ENCODE measurements at regions not wholly inside any gene's neighbourhood (a gene's known extent, or its start where the extent isn't known, plus 50 kb on each side); places are given as distances from the start of the nearest gene placed in this dataset.

GRCh38 chr1:9453375-9453774 is 85.9 kb upstream of the SLC25A33 start:
- H2AFZ ChIP-seq (ENCODE audit: control insufficient read depth, low read length): no peak overlapping the region
- no peaks in the 10 kb centered on the region for H3K9me1 ChIP-seq (ENCODE audit: control insufficient read depth, extremely low read depth, insufficient read depth, low read length)
- H3K4me1 ChIP-seq (ENCODE audit: control insufficient read depth, extremely low read depth, insufficient read depth, low read length): peaks cover 17% of the 10 kb centered on the region
- no peaks in the 10 kb centered on the region for H4K20me1 ChIP-seq (ENCODE audit: control insufficient read depth, extremely low read depth, insufficient read depth, low read length)
- dilution Hi-C loops (cut with MboI; ENCODE audit: extremely low pct_ligation_motif_present, low sequenced_read_pairs): no loop called here
- H3K4me2 ChIP-seq (ENCODE audit: control insufficient read depth, extremely low read depth, insufficient read depth, low read depth, low read length): no peak overlapping the region
- no peaks in the 10 kb centered on the region for H3K9me3 ChIP-seq (ENCODE audit: control insufficient read depth, low read depth, low read length)
- FAIRE-seq (no peak), DNase-seq (ENCODE audit: low read depth, low spot score) (no peak)
- H3K27me3 ChIP-seq (ENCODE audit: control insufficient read depth, extremely low read depth, insufficient read depth, low read length): no peaks in the 10 kb centered on the region
- H3K36me3 ChIP-seq (ENCODE audit: control insufficient read depth in 2 of 2, extremely low read depth in 1 of 2, insufficient read depth in 2 of 2, low read length in 2 of 2): no peaks in the 10 kb centered on the region
- no peak overlapping the region for H3K4me3 ChIP-seq (ENCODE audit: control insufficient read depth in 2 of 3, extremely low read depth in 1 of 3, insufficient read depth in 2 of 3, low read depth in 1 of 3, low read length in 3 of 3)
- H3K9ac ChIP-seq (ENCODE audit: control insufficient read depth, extremely low read depth, insufficient read depth, low read length): no peak overlapping the region
- H3K27ac ChIP-seq (ENCODE audit: control insufficient read depth, insufficient read depth, low read length): no peak overlapping the region
- TF ChIP-seq, protein P1, sequence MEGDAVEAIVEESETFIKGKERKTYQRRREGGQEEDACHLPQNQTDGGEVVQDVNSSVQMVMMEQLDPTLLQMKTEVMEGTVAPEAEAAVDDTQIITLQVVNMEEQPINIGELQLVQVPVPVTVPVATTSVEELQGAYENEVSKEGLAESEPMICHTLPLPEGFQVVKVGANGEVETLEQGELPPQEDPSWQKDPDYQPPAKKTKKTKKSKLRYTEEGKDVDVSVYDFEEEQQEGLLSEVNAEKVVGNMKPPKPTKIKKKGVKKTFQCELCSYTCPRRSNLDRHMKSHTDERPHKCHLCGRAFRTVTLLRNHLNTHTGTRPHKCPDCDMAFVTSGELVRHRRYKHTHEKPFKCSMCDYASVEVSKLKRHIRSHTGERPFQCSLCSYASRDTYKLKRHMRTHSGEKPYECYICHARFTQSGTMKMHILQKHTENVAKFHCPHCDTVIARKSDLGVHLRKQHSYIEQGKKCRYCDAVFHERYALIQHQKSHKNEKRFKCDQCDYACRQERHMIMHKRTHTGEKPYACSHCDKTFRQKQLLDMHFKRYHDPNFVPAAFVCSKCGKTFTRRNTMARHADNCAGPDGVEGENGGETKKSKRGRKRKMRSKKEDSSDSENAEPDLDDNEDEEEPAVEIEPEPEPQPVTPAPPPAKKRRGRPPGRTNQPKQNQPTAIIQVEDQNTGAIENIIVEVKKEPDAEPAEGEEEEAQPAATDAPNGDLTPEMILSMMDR (optimal IDR thresholded peaks at IDR 0.05 in 1 of 3, IDR thresholded peaks at IDR 0.05 in 1 of 3, conservative IDR thresholded peaks at IDR 0.05 in 1 of 3; ENCODE audit: extremely low read depth in 1 of 3, insufficient read depth in 2 of 3, low read length in 3 of 3): no peak
- TF ChIP-seq EZH2 (IDR thresholded peaks at IDR 0.05; ENCODE audit: low read length): no peak
- no peaks in the 10 kb centered on the region for H3K79me2 ChIP-seq (ENCODE audit: control insufficient read depth, insufficient read depth, low read length)

GRCh38 chr1:9453779-9454418 is 85.4 kb upstream of the SLC25A33 start:
- no peak overlapping the region for H3K4me2 ChIP-seq (ENCODE audit: control insufficient read depth, extremely low read depth, insufficient read depth, low read depth, low read length)
- H3K79me2 ChIP-seq (ENCODE audit: control insufficient read depth, insufficient read depth, low read length): no peaks in the 10 kb centered on the region
- dilution Hi-C loops (cut with MboI; ENCODE audit: extremely low pct_ligation_motif_present, low sequenced_read_pairs): no loop called here
- H3K9me1 ChIP-seq (ENCODE audit: control insufficient read depth, extremely low read depth, insufficient read depth, low read length): no peaks in the 10 kb centered on the region
- peaks cover 17% of the 10 kb centered on the region for H3K4me1 ChIP-seq (ENCODE audit: control insufficient read depth, extremely low read depth, insufficient read depth, low read length)
- no peak for TF ChIP-seq EZH2 (IDR thresholded peaks at IDR 0.05; ENCODE audit: low read length)
- TF ChIP-seq, protein P1 (optimal IDR thresholded peaks at IDR 0.05 in 1 of 3, IDR thresholded peaks at IDR 0.05 in 1 of 3, conservative IDR thresholded peaks at IDR 0.05 in 1 of 3; ENCODE audit: extremely low read depth in 1 of 3, insufficient read depth in 2 of 3, low read length in 3 of 3): no peak
- H3K36me3 ChIP-seq (ENCODE audit: control insufficient read depth in 2 of 2, extremely low read depth in 1 of 2, insufficient read depth in 2 of 2, low read length in 2 of 2): no peaks in the 10 kb centered on the region
- no peak overlapping the region for H3K4me3 ChIP-seq (ENCODE audit: control insufficient read depth in 2 of 3, extremely low read depth in 1 of 3, insufficient read depth in 2 of 3, low read depth in 1 of 3, low read length in 3 of 3)
- H3K27me3 ChIP-seq (ENCODE audit: control insufficient read depth, extremely low read depth, insufficient read depth, low read length): no peaks in the 10 kb centered on the region
- no peak for FAIRE-seq
- no peaks in the 10 kb centered on the region for H4K20me1 ChIP-seq (ENCODE audit: control insufficient read depth, extremely low read depth, insufficient read depth, low read length)
- no peak for DNase-seq (ENCODE audit: low read depth, low spot score)
- no peak overlapping the region for H3K27ac ChIP-seq (ENCODE audit: control insufficient read depth, insufficient read depth, low read length)
- no peak overlapping the region for H3K9ac ChIP-seq (ENCODE audit: control insufficient read depth, extremely low read depth, insufficient read depth, low read length)
- no peak overlapping the region for H2AFZ ChIP-seq (ENCODE audit: control insufficient read depth, low read length)
- no peaks in the 10 kb centered on the region for H3K9me3 ChIP-seq (ENCODE audit: control insufficient read depth, low read depth, low read length)

Data from keratinocyte (primary cell).